Stimulated activated CD8-positive, alpha-beta memory T cell treated with anti-CD3 and anti-CD28 coated beads, Interleukin-12 subunit alpha, Interleukin-12 subunit beta, amount 100 ng/mL, for 4 hours (primary cell): ENCODE measurements at regions not wholly inside any gene's neighbourhood (a gene's known extent, or its start where the extent isn't known, plus 50 kb on each side); places are given as distances from the start of the nearest gene placed in this dataset.

ENCODE experiments used
- DNase-seq: peaks from one replicate; pipeline ENCODE4 v3.0.0-alpha.2; 2020; ENCODE audit warnings: low read depth

- no peak for DNase-seq
Measured at GRCh38 chr2:47315475-47315874, 53.6 kb upstream of the EPCAM start.

GRCh38 chr2:47313728-47314127, 55.4 kb upstream of the EPCAM start:
- DNase-seq: no peak

GRCh38 chr2:47313141-47313691, 55.9 kb upstream of the EPCAM start:
- DNase-seq: no peak

GRCh38 chr2:47312491-47312850, 56.6 kb upstream of the EPCAM start:
- DNase-seq: no peak

GRCh38 chr2:47311764-47312490, 57.2 kb upstream of the EPCAM start:
- DNase-seq: no peak

GRCh38 chr2:47310801-47311560, 58.1 kb upstream of the EPCAM start:
- no peak for DNase-seq

GRCh38 chr2:47309952-47310800, 58.9 kb upstream of the EPCAM start:
- DNase-seq: no peak

- DNase-seq: no peak
Measured at GRCh38 chr2:47309472-47309951, 59.6 kb upstream of the EPCAM start.

- DNase-seq: no peak
Measured at GRCh38 chr2:47307066-47307465, 62.0 kb upstream of the EPCAM start.

- no peak for DNase-seq
Measured at GRCh38 chr2:47304654-47305053, 64.5 kb upstream of the EPCAM start.

- DNase-seq: no peak
Measured at GRCh38 chr2:47303341-47304148, 65.6 kb upstream of the EPCAM start.

- no peak for DNase-seq
Measured at GRCh38 chr2:47302308-47302707, 66.8 kb upstream of the EPCAM start.

- no peak for DNase-seq
Measured at GRCh38 chr2:47301731-47302130, 67.4 kb upstream of the EPCAM start.

- DNase-seq: no peak
Measured at GRCh38 chr2:47301277-47301618, 67.9 kb upstream of the EPCAM start.

- DNase-seq: no peak
Measured at GRCh38 chr2:47300609-47301276, 68.4 kb upstream of the EPCAM start.

- DNase-seq: no peak
Measured at GRCh38 chr2:47300081-47300480, 69.0 kb upstream of the EPCAM start.

GRCh38 chr2:47299555-47299954, 69.6 kb upstream of the EPCAM start:
- no peak for DNase-seq

GRCh38 chr2:47298771-47299170, 70.3 kb upstream of the EPCAM start:
- no peak for DNase-seq

- no peak for DNase-seq
Measured at GRCh38 chr2:47297767-47298425, 71.2 kb upstream of the EPCAM start.

- DNase-seq: no peak
Measured at GRCh38 chr2:47295981-47296635, 73.0 kb upstream of the EPCAM start.
